Subcutaneous abdominal adipose tissue (tissue), 5 donors: ENCODE measurements at regions not wholly inside any gene's neighbourhood (a gene's known extent, or its start where the extent isn't known, plus 50 kb on each side); places are given as distances from the start of the nearest gene placed in this dataset.

Experiments used
- H3K27ac ChIP-seq: one replicate; pipeline ENCODE4 v1.7.0; 2013; ENCODE audit warnings: low read depth, mild to moderate bottlenecking, inconsistent platforms, low read length, moderate library complexity
- H3K27me3 ChIP-seq, 5 donors: one replicate each; pipeline ENCODE4 v1.7.0; 2013; ENCODE audit warnings: low read length in 5 of 5, inconsistent platforms in 1 of 5; ENCODE audit not compliant: control insufficient read depth in 5 of 5, insufficient read depth in 4 of 5
- H3K36me3 ChIP-seq, 5 donors: one replicate each; pipeline ENCODE4 v1.7.0; 2013; ENCODE audit warnings: low read length in 5 of 5; ENCODE audit not compliant: control insufficient read depth in 5 of 5, insufficient read depth in 5 of 5
- H3K4me1 ChIP-seq, 5 donors: one replicate each; pipeline ENCODE4 v1.7.0; 2013; ENCODE audit warnings: low read length in 5 of 5, mild to moderate bottlenecking in 3 of 5, moderate library complexity in 1 of 5; ENCODE audit not compliant: control insufficient read depth in 5 of 5, insufficient read depth in 5 of 5
- H3K4me3 ChIP-seq, 5 donors: one replicate each; pipeline ENCODE4 v1.7.0; 2013; ENCODE audit warnings: low read length in 5 of 5, low read depth in 1 of 5
- H3K9ac ChIP-seq, 5 donors: one replicate each; pipeline ENCODE4 v1.7.0; 2013; ENCODE audit warnings: low read length in 5 of 5, mild to moderate bottlenecking in 4 of 5, moderate library complexity in 3 of 5
- H3K9me3 ChIP-seq, 5 donors: one replicate each; pipeline ENCODE4 v1.7.0; 2013; ENCODE audit warnings: low read length in 5 of 5; ENCODE audit not compliant: control insufficient read depth in 5 of 5
- donor health status: healthy.
- donor health status: healthy.
- donor health status: healthy.
- donor health status: healthy.
- donor health status: healthy.

GRCh38 chr5:96133341-96134079 is 171.9 kb upstream of the ELL2 start:
- no peaks in the 10 kb centered on the region for H3K4me1 ChIP-seq
- no peak overlapping the region for H3K27ac ChIP-seq
- no peaks in the 10 kb centered on the region for H3K9me3 ChIP-seq
- no peak overlapping the region for H3K9ac ChIP-seq
- no peak overlapping the region for H3K4me3 ChIP-seq
- no peaks in the 10 kb centered on the region for H3K27me3 ChIP-seq
- peaks cover 0 to 3% (median 0%) of the 10 kb centered on the region in 5 donors for H3K36me3 ChIP-seq

GRCh38 chr5:96129276-96129675 is 167.6 kb upstream of the ELL2 start:
- H3K27ac ChIP-seq = no peak overlapping the region
- H3K4me1 ChIP-seq = peaks cover 0 to 9% (median 6%) of the 10 kb centered on the region in 5 donors
- no peaks in the 10 kb centered on the region for H3K27me3 ChIP-seq

GRCh38 chr5:96128204-96128864 is 166.7 kb upstream of the ELL2 start:
- H3K4me3 ChIP-seq = no peak overlapping the region
- no peak overlapping the region for H3K9ac ChIP-seq
- no peak overlapping the region for H3K27ac ChIP-seq
- no peaks in the 10 kb centered on the region for H3K36me3 ChIP-seq
- no peaks in the 10 kb centered on the region for H3K9me3 ChIP-seq
- peaks cover 0 to 9% (median 6%) of the 10 kb centered on the region in 5 donors for H3K4me1 ChIP-seq
- H3K27me3 ChIP-seq = no peaks in the 10 kb centered on the region

More at GRCh38 chr5:96129276-96129675, 167.6 kb upstream of the ELL2 start:
- H3K36me3 ChIP-seq = peaks cover 0 to 3% (median 0%) of the 10 kb centered on the region in 5 donors
- H3K9ac ChIP-seq = no peak overlapping the region
- no peaks in the 10 kb centered on the region for H3K9me3 ChIP-seq
- no peak overlapping the region for H3K4me3 ChIP-seq

GRCh38 chr5:96127538-96127937 is 165.9 kb upstream of the ELL2 start:
- H3K4me1 ChIP-seq = peaks cover 0 to 9% (median 6%) of the 10 kb centered on the region in 5 donors
- H3K9ac ChIP-seq = no peak overlapping the region
- no peak overlapping the region for H3K4me3 ChIP-seq
- H3K36me3 ChIP-seq = no peaks in the 10 kb centered on the region
- H3K27me3 ChIP-seq = no peaks in the 10 kb centered on the region
- no peaks in the 10 kb centered on the region for H3K9me3 ChIP-seq
- no peak overlapping the region for H3K27ac ChIP-seq

- Histone ChIP-seq H3K4me3 (no peak overlapping the region), H3K27ac (no peak overlapping the region), H3K4me1 (peaks cover 0 to 9% (median 6%) of the 10 kb centered on the region in 5 donors), H3K9ac (no peak overlapping the region), H3K36me3 (no peaks in the 10 kb centered on the region), H3K27me3 (no peaks in the 10 kb centered on the region), H3K9me3 (no peaks in the 10 kb centered on the region)
Observed at GRCh38 chr5:96125231-96125891, 163.7 kb upstream of the ELL2 start.

GRCh38 chr5:96124589-96124988 is 162.9 kb upstream of the ELL2 start:
- Histone ChIP-seq H3K9me3 (no peaks in the 10 kb centered on the region), H3K36me3 (no peaks in the 10 kb centered on the region), H3K9ac (no peak overlapping the region), H3K27me3 (no peaks in the 10 kb centered on the region), H3K4me3 (no peak overlapping the region), H3K27ac (no peak overlapping the region), H3K4me1 (peaks cover 0 to 9% (median 6%) of the 10 kb centered on the region in 5 donors)

GRCh38 chr5:96123418-96123817 is 161.8 kb upstream of the ELL2 start:
- Histone ChIP-seq H3K27me3 (no peaks in the 10 kb centered on the region), H3K4me3 (no peak overlapping the region), H3K9me3 (no peaks in the 10 kb centered on the region), H3K36me3 (no peaks in the 10 kb centered on the region), H3K27ac (no peak overlapping the region), H3K4me1 (peaks cover 0 to 9% (median 6%) of the 10 kb centered on the region in 5 donors), H3K9ac (no peak overlapping the region)

- H3K4me3 ChIP-seq = no peak overlapping the region
- peaks cover 0 to 9% (median 6%) of the 10 kb centered on the region in 5 donors for H3K4me1 ChIP-seq
- no peak overlapping the region for H3K27ac ChIP-seq
Observed at GRCh38 chr5:96121364-96121763, 159.7 kb upstream of the ELL2 start.

GRCh38 chr5:96120120-96120519 is 158.5 kb upstream of the ELL2 start:
- Histone ChIP-seq H3K9me3 (no peaks in the 10 kb centered on the region), H3K4me1 (no peaks in the 10 kb centered on the region), H3K27ac (no peak overlapping the region), H3K4me3 (no peak overlapping the region), H3K27me3 (no peaks in the 10 kb centered on the region), H3K36me3 (no peaks in the 10 kb centered on the region), H3K9ac (no peak overlapping the region)

More at GRCh38 chr5:96121364-96121763, 159.7 kb upstream of the ELL2 start:
- H3K9ac ChIP-seq = no peak overlapping the region
- no peaks in the 10 kb centered on the region for H3K9me3 ChIP-seq
- no peaks in the 10 kb centered on the region for H3K36me3 ChIP-seq
- H3K27me3 ChIP-seq = no peaks in the 10 kb centered on the region
